CD4-positive, alpha-beta T cell treated with Interleukin-21 for 1 hour (primary cell): ENCODE measurements at regions not wholly inside any gene's neighbourhood (a gene's known extent, or its start where the extent isn't known, plus 50 kb on each side); places are given as distances from the start of the nearest gene placed in this dataset.
"Not testable (repeated sequence)": the region's sequence is repeated elsewhere in the genome, so short reads cannot be mapped to it uniquely, and the experiment has no call there.

ENCODE experiments used
- DNase-seq: peaks from one replicate; pipeline ENCODE4 v3.0.0-alpha.2; 2020

DNA sequence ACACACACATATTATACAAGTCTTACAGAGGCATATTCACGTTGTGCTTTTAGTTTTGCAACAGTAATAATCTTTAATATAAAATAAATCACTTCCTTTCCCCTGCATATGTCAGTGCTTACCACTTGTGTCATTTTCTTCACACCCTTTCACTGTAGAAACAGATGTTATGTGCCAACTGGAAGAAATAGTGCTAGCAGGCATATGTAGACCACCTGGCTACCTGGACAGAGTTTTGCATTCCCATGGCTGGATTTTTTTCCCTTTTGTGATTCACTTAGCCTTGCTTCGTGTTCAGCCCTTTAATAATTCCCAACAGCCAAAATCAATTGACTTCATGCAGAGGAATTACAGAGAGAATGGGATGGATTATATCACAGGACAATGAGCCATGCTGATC lies 399.1 kb upstream of the SPRY2 start:
- DNase-seq: no peak

DNA sequence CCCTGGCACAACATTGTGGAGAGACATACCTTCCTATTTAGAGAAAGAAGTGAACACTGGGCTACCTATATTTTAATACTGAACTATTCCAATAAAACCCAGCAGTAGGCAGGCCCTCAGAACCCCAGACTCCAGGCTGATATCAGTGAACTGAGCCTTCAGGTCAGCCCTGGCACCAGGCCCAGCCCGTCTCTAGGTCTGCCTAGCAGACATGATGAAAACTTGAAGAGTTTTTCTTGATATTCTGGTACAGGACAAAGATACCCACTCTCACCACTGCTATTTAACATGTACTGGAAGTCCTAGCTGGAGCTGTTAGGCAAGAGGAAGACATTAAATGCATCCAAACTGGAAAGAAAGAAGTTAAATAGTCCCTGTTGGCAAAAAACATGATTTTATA lies 396.6 kb upstream of the SPRY2 start:
- DNase-seq: no peak

DNA sequence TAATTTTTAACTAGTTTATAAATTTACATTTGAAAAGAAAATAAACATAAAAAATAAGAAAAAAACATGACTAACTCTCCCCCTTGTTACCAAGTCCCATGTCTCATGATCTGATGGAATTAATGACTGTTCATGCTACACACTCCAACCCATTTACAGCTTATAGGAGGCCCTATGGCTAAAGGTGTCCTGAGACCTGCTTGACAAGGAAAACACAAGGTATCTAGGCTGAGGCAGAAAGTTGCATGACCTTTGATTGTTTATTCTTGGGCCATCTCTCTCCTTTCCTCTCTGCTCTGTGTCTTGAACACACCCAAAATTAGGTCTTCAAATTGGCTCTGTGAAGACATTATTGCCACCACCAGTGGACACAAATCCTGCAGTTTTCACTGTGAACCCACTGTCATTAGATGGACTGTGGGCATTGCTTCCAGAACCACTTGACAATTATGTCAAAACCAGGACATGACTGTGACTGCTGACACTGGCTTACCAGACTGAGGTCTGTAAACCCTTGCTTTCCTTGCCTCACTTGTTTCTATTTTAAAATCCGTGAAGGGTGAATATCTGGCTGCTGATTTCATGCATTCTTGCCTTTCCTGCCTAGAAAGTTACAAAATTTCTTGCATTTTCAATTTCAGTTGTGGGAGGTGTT lies 386.5 kb upstream of the SPRY2 start:
- DNase-seq: no peak

DNA sequence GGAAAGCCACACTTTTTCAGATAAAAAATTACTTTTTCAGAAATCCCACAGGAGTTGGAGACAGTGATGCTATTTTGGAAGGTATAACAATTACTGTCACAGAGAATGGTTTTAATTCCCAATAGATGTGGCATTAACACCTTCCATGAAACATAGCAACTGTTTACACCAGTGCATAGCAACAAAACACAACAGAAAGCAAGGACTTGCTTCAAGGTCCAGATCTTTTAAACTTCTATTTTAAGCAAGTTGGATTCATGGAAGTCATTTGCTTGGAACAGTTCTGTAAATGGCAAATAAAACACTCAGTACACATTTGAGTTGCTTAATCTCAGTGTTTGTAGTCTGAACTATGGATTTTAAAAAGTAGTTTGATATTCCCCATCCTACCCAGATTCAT lies 385.9 kb upstream of the SPRY2 start:
- DNase-seq: no peak

DNA sequence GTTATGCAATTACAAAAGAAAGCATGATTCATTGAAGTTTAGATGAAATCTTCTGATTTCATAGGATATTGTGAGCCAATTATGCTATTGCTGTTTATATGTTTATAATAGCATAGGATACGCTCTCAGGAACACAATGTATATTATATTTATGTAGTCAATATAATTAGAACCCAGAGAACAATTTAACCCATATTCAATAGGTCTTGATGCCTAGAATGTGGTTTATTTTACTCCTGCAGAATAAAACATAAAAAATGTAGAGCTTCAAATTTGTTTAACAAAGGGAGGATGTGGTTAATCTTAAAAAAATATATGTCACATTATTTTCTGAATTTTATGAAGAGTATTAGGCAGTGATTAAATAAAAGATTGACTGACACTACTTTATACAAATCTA lies 380.8 kb upstream of the SPRY2 start:
- DNase-seq: no peak

DNA sequence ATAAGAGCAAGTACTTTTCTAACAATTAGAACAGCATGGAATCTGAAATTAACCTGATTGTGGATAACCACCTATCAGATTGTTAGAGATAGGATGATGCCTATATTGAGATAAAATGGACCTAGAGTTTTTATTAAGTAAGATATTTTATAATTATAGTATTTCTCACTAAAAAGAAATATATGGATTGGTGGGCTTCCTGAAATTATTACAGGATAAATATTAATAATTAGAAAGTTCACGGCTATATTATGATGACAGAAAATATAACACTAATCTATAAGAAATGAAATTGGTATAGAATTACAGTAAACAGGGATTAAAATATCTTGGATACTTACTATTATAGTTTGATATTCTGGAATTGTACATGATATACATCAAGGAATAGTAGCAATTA lies 378.0 kb upstream of the SPRY2 start:
- no peak for DNase-seq

DNA sequence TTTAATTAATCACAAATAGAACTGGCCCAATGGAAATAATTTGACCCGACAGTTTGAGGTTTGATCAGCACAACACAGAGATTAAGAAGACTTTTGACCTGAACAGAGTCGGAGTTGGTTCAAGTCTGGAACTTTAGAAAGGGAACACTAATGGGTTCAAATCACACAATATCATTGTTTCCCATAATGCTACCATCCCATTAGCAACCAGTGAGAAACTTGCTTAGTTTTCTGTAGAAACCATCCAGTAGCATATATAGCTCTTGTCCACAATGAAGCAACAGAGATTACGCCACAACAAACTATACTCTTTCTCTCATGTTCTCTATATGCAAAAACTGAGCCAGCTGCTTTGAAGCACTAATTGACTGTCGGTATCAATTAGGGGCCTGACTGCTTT lies 376.9 kb upstream of the SPRY2 start:
- DNase-seq: no peak

DNA sequence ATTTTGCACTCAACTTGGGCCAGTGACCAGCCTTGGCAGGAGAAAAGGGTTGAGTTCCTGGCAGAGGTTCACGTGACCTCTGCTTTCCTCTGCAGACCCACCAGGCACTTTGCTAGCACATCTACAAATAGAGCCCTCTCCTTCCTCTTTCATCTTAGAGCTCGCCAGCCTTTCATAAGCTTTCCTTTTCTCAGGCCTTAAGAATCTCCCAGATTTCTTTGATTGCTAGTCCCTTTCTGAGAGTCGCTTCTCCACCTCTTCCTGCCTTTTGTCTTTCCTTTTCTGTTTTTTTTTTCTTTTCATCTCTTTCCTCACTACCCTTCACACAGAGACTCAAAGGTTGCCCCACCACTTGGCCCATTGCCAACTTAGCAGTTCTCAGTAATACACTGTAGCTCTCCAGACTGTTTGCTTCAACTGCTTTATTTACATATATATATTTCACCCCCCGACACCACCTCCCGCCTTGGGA lies 375.7 kb upstream of the SPRY2 start:
- no peak for DNase-seq

DNA sequence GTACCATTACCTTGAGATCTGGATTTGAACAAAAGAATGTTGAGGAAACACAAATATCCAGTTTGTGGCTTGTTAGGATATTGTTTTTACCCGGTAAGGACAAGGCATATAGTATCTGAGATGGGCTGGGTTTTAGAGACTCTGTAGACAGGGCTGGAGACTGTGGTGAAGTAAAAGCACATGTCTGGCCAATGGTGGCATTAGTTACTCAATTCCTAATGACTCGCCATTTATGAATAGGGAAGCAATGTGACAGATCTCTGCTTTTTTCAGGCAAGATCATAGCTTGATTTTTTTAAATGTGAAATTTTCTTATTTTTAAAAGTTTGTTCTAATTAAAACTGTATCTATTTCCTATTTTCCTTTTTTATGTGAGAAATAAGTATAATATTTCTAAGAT lies 371.1 kb upstream of the SPRY2 start:
- DNase-seq: no peak

DNA sequence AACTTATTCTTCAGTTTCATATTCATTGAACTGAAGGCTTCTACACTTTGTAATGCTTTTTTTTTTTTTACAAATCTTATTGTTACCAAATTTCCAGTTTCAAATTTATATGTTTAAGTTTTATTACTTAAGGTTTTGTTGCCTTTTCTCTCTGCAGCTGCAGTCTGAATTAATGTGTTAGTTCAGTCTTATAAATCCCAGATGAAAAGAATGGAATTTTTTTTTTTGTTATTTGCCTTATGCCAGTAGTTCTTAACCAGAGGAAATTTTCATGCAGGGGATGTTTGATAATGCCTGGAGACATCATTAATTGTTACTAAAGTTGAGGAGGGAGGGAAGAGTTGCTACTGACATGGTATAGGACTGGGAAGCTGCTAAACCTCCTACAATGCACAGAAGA lies 367.9 kb upstream of the SPRY2 start:
- no peak for DNase-seq

DNA sequence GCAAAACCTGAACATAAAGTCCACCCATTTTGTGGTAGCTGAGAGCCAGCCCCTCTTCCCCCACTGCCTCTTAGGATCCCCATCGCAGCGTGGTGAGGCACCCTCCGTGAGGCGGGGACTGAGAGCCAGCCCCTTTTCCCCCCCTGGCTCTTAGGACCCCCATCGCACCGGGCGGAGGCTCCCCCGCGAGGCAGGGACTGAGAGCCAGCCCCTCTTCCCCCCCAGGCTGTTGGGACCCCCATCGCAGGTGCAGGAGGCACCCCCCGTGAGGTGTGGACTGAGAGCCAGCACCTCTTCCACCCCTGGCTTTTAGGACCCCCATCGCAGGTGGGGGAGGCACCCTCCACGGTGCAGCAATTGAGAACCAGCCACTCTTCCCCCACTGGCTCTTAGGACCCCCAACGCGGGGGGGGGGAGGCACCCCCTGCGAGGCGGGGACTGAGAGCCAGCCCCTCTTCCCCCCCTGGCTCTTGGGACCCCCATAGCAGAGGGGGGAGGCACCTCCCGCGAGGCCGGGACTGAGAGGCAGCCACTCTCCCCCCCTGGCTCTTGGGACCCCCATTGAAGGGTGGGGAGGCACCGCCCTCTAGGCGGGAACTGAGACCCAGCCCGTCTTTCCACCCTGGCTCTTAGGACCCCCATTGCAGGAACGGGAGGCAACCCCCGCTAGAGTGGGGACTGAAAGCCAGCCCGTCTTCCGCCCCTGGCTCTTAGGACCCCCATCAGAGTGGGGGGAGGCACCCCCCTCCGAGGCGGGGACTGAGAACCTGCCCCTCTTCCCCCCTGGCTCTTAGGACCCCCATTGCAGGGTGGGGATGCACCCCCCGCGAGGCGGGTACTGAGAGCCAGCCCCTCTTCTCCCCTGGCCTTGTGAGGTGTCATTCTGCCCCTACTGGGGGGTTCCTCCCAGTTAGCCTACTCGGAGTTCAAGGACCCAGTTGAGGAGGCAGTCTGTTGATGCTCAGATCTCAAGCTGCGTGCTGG lies 366.4 kb upstream of the SPRY2 start:
- no peak for DNase-seq

DNA sequence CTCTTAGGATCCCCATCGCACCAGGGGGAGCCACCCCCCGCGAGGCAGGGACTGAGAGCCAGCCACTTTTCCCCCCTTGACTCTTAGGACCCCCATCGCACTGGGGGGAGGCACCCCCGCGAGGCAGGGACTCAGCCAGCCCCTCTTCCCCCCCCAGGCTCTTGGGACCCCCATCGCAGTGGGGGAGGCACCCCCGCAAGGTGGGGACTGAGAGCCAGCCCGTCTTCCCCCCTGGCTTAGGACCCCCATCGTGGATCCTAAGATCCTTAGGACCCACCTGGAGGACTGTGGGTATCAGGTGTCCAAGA lies 365.2 kb upstream of the SPRY2 start:
- DNase-seq: no peak

DNA sequence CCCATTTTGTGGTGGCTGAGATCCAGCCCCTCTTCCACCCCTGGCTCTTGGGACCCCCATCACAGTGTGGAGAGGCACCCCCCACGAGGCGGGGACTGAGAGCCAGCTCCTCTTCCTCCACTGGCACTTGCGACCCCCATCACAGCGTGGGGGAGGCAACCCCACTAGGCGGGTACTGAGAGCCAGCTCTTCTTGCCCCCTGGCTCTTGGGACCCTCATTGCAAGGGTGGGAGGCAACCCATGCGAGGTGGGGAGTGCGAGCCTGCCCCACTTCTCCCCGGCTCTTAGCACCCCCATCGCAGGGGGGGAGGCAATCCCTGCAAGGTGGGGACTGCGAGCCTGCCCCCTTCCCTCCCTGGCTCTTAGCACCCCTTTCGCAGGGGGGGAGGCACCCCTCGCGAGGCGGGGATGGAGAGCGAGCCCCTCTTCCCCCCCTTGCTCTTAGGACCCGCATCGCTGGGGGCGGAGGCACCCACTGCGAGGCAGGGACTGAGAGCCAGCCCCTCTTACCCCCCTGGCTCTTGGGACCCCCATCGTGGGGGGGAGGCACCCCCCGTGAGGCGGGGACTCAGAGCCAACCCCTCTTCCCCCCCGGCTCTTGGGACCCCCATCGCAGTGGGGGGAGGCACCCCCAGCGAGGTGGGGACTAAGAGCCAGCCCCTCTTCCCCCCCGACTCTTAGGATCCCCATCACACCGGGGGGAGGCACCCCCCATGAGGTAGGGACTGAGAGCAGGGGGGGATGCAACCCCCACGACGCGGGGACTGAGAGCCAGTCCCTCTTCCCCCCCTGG lies 364.6 kb upstream of the SPRY2 start:
- no peak for DNase-seq

DNA sequence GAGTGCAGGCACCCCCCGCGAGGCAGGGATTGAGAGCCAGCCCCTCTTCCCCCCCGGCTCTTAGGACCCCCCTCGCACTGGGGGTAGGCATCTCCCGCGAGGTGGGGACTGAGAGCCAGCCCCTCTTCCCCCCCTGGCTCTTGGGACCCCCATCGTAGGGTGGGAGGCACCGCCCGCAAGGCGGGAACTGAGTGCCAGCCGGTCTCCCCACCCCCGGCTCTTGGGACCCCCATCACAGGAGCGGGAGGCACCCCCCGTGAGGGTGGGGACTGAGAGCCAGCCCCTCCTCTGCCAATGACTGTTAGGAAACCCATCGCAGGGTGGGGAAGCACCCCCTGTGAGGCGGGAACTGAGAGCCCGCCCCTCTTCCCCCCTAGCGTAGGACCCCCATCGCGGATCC lies 363.4 kb upstream of the SPRY2 start:
- no peak for DNase-seq

DNA sequence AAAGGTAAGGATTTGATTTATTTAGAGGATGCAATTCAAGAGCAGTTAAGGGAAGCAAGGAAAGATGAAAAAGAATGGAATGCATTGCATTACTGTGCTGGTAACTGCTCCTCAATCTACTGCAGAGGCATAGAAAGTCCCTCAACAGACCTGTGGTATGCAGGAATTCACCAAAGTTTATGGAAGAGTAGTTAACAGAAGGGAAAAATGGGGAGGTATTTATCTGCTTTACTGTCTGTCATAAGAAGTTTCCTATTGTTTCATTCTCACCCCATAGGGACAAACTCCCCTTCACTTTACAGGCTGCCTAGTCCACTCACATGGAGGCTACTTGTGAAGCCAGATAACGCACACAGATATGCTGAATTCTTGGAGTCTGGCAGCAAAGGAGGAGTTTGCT lies 354.9 kb upstream of the SPRY2 start:
- DNase-seq: no peak

DNA sequence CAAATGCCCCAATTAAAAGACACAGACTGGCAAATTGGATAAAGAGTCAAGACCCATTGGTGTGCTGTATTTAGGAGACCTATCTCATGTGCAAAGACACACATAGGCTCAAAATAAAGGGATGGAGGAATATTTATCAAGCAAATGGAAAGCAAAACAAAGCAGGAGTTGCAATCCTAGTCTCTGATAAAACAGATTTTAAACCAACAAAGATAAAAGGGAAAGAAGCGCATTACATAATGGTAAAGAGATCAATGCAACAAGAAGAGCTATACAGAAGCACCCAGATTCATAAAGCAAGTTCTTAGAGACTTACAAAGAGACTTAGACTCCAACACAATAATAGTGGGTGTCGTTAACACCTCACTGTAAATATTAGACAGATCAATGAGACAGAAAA lies 350.9 kb upstream of the SPRY2 start:
- DNase-seq: not testable (repeated sequence)

DNA sequence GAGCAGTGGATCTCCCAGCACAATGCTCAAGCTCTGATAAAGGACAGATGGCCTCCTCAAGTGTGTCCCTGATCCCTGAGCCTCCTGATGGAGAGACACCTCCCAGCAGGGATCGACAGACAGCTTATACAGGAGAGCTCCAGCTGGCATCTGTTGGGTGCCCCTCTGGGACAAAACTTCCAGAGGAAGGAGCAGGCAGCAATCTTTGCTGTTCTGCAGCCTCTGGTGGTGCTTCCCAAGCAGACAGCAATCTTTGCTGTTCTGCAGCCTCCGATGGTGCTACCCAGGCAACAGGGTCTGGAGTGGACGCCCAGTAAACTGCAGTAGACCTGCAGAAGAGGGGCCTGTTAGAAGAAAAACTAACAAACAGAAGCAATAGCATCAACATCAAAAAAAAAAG lies 349.3 kb upstream of the SPRY2 start:
- no peak for DNase-seq

DNA sequence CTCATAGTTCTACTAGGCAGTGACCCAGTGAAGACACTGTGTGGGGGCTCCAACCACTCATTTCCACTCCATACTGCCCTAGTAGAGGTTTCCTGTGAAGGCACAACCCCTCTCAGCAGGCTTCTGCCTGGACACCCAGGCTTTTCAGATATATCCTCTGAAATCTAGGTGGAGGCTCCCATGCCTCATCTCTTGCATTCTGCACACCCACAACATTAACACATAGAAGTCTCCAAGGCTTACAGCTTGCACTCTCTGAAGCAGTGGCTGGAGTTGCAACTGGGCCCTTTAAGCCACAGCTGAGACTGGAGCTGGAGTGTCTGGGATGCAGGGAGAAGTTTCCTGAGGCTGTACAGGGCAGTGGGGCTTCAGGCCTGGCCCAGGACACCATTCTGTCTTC lies 347.7 kb upstream of the SPRY2 start:
- DNase-seq: no peak

DNA sequence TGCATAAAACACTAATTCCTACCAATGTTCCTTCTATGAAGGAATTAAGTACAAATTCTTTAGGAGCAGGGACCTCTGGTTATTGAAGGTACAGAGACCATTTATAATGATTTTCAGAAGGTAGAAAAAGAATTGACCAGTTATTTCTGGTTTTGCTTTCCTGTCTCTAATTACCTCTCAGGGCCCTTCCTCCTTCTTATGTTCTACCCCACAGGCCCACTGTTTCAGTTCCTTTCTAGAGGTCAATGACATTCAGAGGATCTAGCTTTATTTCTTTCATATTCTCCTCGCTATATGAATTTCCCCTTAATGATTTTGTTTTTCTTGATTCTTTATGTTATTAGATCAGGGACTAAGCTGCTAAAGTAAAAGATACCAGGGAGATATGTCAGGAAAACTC lies 345.0 kb upstream of the SPRY2 start:
- DNase-seq: no peak

DNA sequence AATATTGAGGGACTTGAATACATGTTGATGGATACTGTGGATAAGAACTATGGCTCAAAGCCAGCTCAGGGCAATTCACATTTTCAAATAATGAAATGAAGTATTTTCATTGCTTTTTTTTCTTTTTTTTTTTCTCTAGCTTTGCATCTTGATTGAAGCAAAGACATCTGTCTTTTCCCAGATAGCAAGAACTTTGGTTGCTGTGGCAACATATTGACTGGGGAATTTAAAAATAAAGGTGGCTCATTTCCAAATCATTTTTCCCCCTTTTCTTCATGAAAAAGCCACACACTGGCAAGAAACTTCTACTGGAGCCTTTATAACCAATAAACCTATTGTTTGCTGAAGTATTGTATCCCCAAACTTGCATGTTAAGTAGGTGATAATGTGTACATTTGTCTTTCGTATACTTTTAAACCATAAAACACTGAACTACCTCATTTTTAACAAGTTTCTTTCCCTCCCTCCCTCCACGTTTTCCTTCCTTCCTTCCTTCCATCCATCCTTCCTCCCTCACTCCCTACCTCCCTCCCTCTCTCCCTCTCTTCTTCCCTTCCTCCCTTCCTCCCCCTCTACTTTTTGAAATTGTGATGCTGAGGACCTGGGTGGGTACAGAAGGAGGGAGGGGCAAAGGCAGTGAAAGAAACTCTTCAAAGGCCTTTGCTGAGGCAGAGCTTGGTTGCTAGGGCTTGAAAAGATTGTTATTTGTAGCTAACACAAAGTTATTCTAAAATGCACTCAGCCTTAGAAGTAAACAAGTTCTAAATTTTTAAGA lies 343.5 kb upstream of the SPRY2 start:
- DNase-seq: no peak

DNA sequence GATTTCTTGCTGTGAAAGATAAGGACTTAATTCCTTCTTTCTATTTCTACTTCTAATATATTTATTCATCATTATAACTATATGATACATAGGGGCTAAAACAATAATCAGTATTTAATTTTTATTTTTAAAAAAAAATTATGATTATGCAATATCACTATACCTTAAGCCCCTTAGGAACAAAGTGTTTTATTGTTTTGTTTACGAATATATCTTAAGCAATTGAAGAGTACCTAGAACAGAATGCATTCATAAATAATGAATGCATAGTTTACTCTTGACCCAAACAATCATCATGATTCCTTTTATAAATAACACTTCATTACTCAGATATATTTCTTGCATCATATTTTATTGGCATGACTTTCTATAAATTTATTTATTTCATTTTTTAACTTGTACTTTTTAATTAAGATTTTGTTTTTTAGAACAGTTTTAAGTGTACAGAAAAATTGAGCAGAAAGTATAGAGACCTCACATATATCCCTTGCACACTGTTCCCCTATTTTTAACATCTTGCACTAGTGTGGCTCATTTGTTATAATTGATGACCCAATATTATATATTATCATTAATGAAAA lies 339.9 kb upstream of the SPRY2 start:
- no peak for DNase-seq

DNA sequence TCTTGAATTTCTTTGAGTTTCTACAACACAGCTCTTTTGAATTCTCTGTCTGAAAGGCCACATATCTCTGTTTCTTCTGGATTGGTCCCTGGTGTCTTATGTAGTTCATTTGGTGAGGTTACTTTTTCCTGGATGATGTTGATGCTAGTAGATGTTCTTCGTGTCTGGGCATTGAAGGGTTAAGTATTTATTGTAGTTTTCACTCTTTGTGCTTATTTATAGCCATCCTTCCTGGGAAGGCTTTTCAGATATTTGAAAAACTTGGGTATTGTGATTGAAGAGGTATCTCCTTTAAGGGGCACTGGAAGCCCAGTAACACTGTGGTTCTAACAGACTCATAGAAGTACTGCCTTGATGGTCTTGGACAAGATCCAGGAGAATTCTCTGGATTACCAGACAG lies 338.5 kb upstream of the SPRY2 start:
- DNase-seq: no peak

DNA sequence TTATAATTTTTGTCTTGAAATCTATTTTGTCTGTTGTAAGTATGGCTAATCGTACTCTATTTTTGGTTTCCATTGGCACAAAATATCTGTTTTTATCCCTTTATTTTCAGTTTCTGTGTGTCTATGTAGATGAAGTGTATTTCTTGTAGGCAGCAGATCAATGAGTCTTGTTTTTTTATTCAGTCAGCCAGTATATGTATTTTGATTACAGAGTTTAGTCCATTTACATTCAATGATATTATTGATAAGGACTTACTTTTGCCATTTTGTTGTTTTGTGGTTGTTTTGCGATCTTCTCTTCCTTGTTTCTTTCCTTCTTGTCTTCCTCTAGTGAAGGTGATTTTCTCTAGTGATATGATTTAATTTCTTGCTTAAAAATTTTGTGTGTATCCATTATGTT lies 336.3 kb upstream of the SPRY2 start:
- DNase-seq: no peak
